ENCODE measurements at regions not wholly inside any gene's neighbourhood (a gene's known extent, or its start where the extent isn't known, plus 50 kb on each side); places are given as distances from the start of the nearest gene placed in this dataset.
"Not testable (repeated sequence)": the region's sequence is repeated elsewhere in the genome, so short reads cannot be mapped to it uniquely, and the experiment has no call there.

DNA sequence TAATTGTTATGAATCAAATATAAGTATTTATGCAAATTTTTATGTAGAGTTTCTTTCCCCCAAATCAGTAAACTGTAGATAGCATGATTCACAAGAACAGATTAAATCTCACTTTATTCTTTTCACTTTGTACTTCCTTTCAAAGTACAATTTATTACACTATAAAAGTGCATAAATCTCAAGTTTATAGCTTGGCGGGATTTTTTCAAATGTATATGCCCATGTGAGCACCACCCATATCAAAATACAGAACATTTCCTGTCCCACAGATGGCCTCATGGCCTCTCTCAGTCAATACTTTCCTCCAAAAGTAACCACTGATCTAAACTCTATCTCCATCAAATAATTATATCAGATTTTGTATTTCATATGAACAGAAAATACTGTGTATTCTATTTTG, 196.1 kb upstream of the THRB start:
- H3K4me1 ChIP-seq (ENCODE audit: control insufficient read depth, insufficient read depth, low read length) = peaks cover 9% of the 10 kb centered on the region
- DNase-seq (ENCODE audit: low read depth) = no peak
- no peaks in the 10 kb centered on the region for H3K9me3 ChIP-seq (ENCODE audit: control insufficient read depth, low read length)
- no peaks in the 10 kb centered on the region for H3K36me3 ChIP-seq (ENCODE audit: control insufficient read depth, insufficient read depth, low read length, severe bottlenecking)
- no peak overlapping the region for H3K4me3 ChIP-seq (ENCODE audit: low read length)
- H3K27me3 ChIP-seq (replicated peaks; ENCODE audit: control insufficient read depth, insufficient read depth, low read length) = no peaks in the 10 kb centered on the region
- H3K9ac ChIP-seq (ENCODE audit: low read length) = no peak overlapping the region

DNA sequence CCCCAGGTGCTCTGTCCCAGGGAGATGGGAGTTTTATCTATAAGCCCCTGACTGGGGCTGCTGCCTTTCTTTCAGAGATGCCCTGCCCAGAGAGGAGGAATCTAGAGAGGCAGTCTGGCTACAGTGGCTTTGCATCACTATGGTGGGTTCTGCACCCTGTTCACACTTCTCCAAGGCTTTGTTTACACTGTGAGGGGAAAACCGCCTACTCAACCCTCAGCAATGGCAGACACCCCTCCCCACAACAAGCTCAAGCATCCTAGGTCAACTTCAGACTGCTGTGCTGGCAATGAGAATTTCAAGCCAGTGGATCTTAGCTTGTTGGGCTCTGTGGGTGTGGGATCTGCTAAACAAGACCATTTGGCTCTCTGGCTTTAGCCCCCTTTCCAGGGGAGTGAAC, 204.4 kb upstream of the THRB start:
- not testable (repeated sequence) for H3K27me3 ChIP-seq (replicated peaks; ENCODE audit: control insufficient read depth, insufficient read depth, low read length); H3K4me3 ChIP-seq (ENCODE audit: low read length); H3K36me3 ChIP-seq (ENCODE audit: control insufficient read depth, insufficient read depth, low read length, severe bottlenecking); H3K4me1 ChIP-seq (ENCODE audit: control insufficient read depth, insufficient read depth, low read length); H3K9ac ChIP-seq (ENCODE audit: low read length); DNase-seq (ENCODE audit: low read depth); H3K9me3 ChIP-seq (ENCODE audit: control insufficient read depth, low read length)

DNA sequence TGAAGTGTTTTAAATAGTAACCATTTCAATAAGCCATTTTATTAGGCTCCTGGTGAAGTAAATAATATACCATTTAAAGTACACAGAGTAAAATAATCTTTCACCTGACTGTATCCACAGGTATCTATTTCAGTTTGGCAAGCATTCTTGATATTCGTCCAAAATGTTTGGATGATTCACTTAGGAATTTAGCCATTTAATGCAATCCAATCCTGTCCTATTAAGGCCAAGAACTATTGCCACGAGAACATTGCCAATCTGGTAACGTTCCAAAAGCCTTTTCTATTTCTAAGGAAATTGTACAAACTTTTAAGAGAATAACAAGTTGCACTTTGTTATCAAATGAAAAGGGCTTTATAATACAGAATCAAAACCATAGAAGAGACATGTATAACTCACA, 209.8 kb upstream of the THRB start:
- Histone ChIP-seq H3K4me3 (ENCODE audit: low read length) (no peak overlapping the region), H3K36me3 (ENCODE audit: control insufficient read depth, insufficient read depth, low read length, severe bottlenecking) (no peaks in the 10 kb centered on the region), H3K9me3 (ENCODE audit: control insufficient read depth, low read length) (no peaks in the 10 kb centered on the region), H3K27me3 (replicated peaks; ENCODE audit: control insufficient read depth, insufficient read depth, low read length) (peaks cover 2% of the 10 kb centered on the region), H3K9ac (ENCODE audit: low read length) (no peak overlapping the region), H3K4me1 (ENCODE audit: control insufficient read depth, insufficient read depth, low read length) (peaks cover 5% of the 10 kb centered on the region)
- DNase-seq (ENCODE audit: low read depth) = peak; percentile 59

DNA sequence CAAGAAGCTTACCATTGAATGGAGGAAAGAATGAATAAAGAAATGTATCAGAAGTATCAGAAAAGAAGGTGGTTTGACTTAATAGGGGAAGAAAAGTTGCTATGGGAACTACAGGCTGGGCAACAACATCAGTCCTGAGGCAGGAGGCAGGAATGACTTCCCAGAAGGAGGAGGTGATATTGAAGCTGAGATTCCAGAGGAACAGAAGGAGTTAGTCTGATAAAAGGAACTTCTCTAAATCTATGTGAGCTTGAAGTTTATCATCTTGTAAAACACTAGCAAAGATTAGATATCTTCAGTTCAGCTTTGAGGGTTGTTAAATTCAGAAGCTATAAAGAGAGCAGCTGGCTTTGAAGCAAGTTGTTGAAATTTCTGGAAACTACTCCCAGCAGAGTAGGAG, 213.3 kb upstream of the THRB start:
- H3K4me3 ChIP-seq (ENCODE audit: low read length) = no peak overlapping the region
- no peaks in the 10 kb centered on the region for H3K9me3 ChIP-seq (ENCODE audit: control insufficient read depth, low read length)
- H3K27me3 ChIP-seq (replicated peaks; ENCODE audit: control insufficient read depth, insufficient read depth, low read length) = peaks cover 2% of the 10 kb centered on the region
- DNase-seq (ENCODE audit: low read depth) = no peak
- no peak overlapping the region for H3K9ac ChIP-seq (ENCODE audit: low read length)
- peaks cover 5% of the 10 kb centered on the region for H3K4me1 ChIP-seq (ENCODE audit: control insufficient read depth, insufficient read depth, low read length)
- no peaks in the 10 kb centered on the region for H3K36me3 ChIP-seq (ENCODE audit: control insufficient read depth, insufficient read depth, low read length, severe bottlenecking)

DNA sequence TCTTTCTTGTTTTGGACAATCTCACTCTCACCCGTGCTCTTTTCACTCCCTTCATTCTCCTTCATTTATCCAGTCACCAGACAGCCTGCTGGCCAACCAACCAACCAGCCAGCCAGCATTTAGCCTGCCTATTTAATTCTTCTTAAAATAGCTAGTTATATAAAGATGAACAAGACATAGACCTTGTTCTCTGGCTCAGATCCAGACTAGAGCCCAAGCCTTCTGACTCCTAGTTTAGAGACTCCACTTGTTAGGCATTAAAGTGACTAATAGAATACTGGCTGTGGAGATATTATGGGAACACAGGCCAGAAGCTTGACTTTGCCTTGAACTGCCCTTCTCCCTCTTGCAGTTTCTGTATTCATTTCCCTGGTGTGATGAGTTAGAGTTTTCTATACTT, 215.3 kb upstream of the THRB start:
- no peak for DNase-seq (ENCODE audit: low read depth)
- H3K9me3 ChIP-seq (ENCODE audit: control insufficient read depth, low read length) = no peaks in the 10 kb centered on the region
- no peak overlapping the region for H3K4me3 ChIP-seq (ENCODE audit: low read length)
- no peak overlapping the region for H3K9ac ChIP-seq (ENCODE audit: low read length)
- H3K27me3 ChIP-seq (replicated peaks; ENCODE audit: control insufficient read depth, insufficient read depth, low read length) = peaks cover 2% of the 10 kb centered on the region
- no peaks in the 10 kb centered on the region for H3K4me1 ChIP-seq (ENCODE audit: control insufficient read depth, insufficient read depth, low read length)
- no peaks in the 10 kb centered on the region for H3K36me3 ChIP-seq (ENCODE audit: control insufficient read depth, insufficient read depth, low read length, severe bottlenecking)

DNA sequence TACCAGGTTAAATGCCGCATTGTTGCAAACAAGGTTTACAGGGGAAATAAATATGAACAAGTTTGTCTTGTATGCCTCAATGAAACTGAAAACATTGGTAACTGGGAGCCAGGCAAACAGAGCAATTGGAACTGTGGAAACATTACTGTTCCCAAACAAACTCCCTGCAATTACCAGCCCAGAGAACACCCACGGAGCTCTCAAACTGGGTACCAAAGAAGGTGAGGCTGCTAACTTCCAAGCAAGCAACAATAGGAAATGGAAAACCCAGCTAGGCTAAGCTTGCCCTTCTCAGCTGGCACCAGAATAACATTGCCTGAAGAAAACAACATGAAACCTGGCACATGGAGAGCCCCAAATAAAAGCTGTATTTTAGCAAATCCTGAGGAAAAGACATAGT, 218.9 kb upstream of the THRB start:
- Histone ChIP-seq H3K9me3 (ENCODE audit: control insufficient read depth, low read length) (no peaks in the 10 kb centered on the region), H3K36me3 (ENCODE audit: control insufficient read depth, insufficient read depth, low read length, severe bottlenecking) (no peaks in the 10 kb centered on the region), H3K4me1 (ENCODE audit: control insufficient read depth, insufficient read depth, low read length) (no peaks in the 10 kb centered on the region), H3K9ac (ENCODE audit: low read length) (no peak overlapping the region), H3K27me3 (replicated peaks; ENCODE audit: control insufficient read depth, insufficient read depth, low read length) (no peaks in the 10 kb centered on the region), H3K4me3 (ENCODE audit: low read length) (no peak overlapping the region)
- DNase-seq (ENCODE audit: low read depth) = peak; percentile 4

DNA sequence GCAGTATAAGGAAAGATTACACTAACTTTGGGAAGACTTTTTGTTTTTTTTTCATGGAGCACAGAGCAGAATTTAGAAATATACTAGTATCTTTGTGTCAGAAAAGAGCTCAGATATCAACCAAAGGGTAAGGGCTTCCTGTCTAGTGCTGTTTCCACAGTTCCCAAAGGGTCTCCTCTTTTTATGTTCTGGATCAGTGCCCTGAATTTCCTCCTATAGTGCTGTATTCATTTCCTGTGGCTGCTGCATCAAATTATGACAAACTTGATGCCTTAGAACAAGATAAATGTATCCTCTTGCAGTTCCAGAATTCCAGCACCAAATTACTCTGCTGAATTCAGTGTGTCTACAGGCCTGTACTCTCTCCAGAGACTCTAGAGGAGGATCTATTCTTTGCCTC, 219.8 kb upstream of the THRB start:
- H3K9me3 ChIP-seq (ENCODE audit: control insufficient read depth, low read length) = no peaks in the 10 kb centered on the region
- no peak overlapping the region for H3K9ac ChIP-seq (ENCODE audit: low read length)
- H3K36me3 ChIP-seq (ENCODE audit: control insufficient read depth, insufficient read depth, low read length, severe bottlenecking) = no peaks in the 10 kb centered on the region
- H3K27me3 ChIP-seq (replicated peaks; ENCODE audit: control insufficient read depth, insufficient read depth, low read length) = no peaks in the 10 kb centered on the region
- no peak for DNase-seq (ENCODE audit: low read depth)
- H3K4me1 ChIP-seq (ENCODE audit: control insufficient read depth, insufficient read depth, low read length) = no peaks in the 10 kb centered on the region
- H3K4me3 ChIP-seq (ENCODE audit: low read length) = no peak overlapping the region

DNA sequence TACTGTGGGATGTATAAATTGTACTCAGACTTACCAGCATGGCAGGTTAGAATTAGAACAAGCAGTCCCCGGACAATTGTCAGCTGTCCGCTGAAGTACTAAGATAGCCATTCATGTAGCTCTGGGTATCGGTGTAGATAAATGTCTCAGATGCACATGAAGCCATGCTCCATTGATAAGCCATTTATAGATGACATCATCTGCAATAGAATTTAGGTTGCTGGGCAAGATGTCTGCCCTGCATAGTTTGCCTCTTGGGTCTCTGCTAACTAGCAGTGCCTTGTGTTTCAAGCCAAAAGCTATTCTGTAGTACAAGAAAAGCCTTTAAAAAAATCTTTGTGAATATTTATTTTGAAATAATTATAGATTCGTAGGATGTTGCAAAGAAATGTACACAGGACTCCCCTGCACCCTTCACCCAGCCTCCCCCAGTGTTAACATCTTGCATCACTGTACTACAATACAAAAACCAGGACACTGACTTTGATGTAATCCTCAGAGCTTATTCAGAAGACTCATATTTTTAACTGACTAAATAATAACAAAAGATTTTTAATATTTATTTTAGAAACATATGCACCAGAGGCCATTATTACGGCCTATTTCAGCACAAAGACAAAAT, 220.6 kb upstream of the THRB start:
- Histone ChIP-seq H3K4me1 (ENCODE audit: control insufficient read depth, insufficient read depth, low read length) (no peaks in the 10 kb centered on the region), H3K9ac (ENCODE audit: low read length) (no peak overlapping the region), H3K9me3 (ENCODE audit: control insufficient read depth, low read length) (no peaks in the 10 kb centered on the region), H3K36me3 (ENCODE audit: control insufficient read depth, insufficient read depth, low read length, severe bottlenecking) (no peaks in the 10 kb centered on the region), H3K27me3 (replicated peaks; ENCODE audit: control insufficient read depth, insufficient read depth, low read length) (no peaks in the 10 kb centered on the region), H3K4me3 (ENCODE audit: low read length) (no peak overlapping the region)
- no peak for DNase-seq (ENCODE audit: low read depth)

DNA sequence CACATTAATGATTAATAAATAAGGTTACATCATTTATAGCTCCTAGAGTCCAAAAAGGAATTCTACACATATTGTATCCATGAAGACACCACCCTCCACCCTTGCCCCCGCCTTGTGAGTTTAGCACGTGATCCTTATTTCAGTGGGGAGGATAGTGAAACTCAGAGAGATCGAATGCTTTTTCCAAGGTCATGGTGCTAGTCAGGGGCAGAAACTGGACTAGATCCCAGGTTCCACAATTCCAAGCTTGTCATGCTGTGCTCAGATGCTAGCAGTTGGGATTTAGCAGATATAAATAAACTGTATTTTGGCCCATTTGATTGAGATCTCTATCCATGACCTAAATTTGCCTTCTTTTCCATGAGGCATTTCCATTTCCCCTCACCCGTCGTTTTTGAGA, 227.4 kb upstream of the THRB start:
- Histone ChIP-seq H3K9me3 (ENCODE audit: control insufficient read depth, low read length) (no peaks in the 10 kb centered on the region), H3K9ac (ENCODE audit: low read length) (no peak overlapping the region), H3K4me3 (ENCODE audit: low read length) (no peak overlapping the region), H3K36me3 (ENCODE audit: control insufficient read depth, insufficient read depth, low read length, severe bottlenecking) (no peaks in the 10 kb centered on the region), H3K4me1 (ENCODE audit: control insufficient read depth, insufficient read depth, low read length) (no peaks in the 10 kb centered on the region), H3K27me3 (replicated peaks; ENCODE audit: control insufficient read depth, insufficient read depth, low read length) (no peaks in the 10 kb centered on the region)
- no peak for DNase-seq (ENCODE audit: low read depth)

DNA sequence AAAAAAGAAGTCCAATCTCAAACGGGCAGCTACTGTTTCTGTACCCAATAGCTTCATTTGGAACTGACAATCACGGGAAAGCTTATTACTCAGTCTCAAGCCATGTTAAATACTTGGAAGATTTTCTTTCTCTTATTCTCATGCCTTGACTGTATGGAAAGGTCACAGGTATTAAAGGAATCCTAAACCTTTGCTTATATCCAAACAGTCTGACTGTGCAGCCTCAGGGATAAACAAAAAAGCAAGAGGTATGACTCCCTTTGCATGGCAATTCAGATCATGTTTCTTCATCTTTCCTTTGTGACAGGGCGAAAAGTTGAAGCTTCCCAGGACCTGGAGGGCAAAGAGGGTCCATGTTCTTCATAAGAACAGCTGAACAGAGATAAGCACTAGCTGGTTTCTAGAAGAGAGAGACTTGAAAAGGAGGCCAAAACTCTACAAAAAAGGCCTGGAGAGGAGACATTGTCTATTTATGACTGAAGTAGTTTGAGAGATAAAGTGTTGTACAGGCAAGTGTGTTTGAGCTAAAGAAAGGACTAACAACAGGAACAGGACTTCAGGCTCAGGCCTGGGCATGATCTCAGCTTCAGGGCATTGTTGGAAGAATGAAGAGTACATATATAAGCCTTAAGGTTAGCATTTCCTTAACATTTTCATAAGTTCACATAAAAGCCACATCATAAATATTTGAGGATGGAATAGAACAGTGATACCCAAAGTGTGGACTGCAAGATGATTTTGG, 231.0 kb upstream of the THRB start:
- no peaks in the 10 kb centered on the region for H3K27me3 ChIP-seq (replicated peaks; ENCODE audit: control insufficient read depth, insufficient read depth, low read length)
- no peak overlapping the region for H3K4me3 ChIP-seq (ENCODE audit: low read length)
- no peak for DNase-seq (ENCODE audit: low read depth)
- H3K36me3 ChIP-seq (ENCODE audit: control insufficient read depth, insufficient read depth, low read length, severe bottlenecking) = no peaks in the 10 kb centered on the region
- no peak overlapping the region for H3K9ac ChIP-seq (ENCODE audit: low read length)
- no peaks in the 10 kb centered on the region for H3K9me3 ChIP-seq (ENCODE audit: control insufficient read depth, low read length)
- H3K4me1 ChIP-seq (ENCODE audit: control insufficient read depth, insufficient read depth, low read length) = peaks cover 11% of the 10 kb centered on the region

DNA sequence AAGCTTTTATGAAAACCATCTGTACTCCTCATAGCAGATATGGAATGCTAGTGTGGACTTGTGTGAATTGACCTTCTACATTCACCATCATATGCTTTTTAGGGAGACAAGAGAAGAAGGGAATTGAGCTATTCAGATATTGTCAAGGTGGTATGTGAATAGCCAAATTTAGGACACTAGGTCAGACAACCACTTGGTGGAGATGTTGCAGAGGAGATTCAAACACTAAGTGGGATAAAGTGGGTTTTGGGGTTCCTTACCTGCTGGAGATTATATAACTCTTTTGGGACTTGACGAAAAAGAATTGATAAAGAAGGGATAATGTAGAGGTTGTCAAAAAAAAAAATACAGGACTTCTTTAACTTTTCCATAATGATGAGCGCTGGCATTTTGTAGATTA, 231.8 kb upstream of the THRB start:
- Histone ChIP-seq H3K9me3 (ENCODE audit: control insufficient read depth, low read length) (no peaks in the 10 kb centered on the region), H3K9ac (ENCODE audit: low read length) (no peak overlapping the region), H3K4me3 (ENCODE audit: low read length) (no peak overlapping the region), H3K36me3 (ENCODE audit: control insufficient read depth, insufficient read depth, low read length, severe bottlenecking) (no peaks in the 10 kb centered on the region), H3K4me1 (ENCODE audit: control insufficient read depth, insufficient read depth, low read length) (peaks cover 11% of the 10 kb centered on the region), H3K27me3 (replicated peaks; ENCODE audit: control insufficient read depth, insufficient read depth, low read length) (no peaks in the 10 kb centered on the region)
- no peak for DNase-seq (ENCODE audit: low read depth)

DNA sequence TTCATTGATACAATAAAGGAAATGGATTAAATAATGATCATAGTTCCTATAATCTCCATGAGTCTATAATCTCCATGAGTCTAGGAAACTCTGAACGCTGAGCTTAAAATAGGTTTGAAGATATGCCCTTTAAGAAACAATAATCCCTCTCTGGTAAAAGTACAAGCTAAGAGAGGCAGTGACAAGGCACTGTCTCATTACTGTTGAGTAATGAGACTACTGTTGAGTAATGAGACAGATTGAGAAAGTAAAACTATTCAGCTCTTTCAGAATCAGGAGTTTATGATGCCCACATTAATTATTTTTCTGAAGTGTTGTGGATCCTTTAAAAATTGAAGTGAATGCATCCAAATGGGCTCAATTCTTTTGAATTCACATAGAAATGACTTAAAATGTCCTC, 235.5 kb upstream of the THRB start:
- H3K4me1 ChIP-seq (ENCODE audit: control insufficient read depth, insufficient read depth, low read length) = peaks cover 11% of the 10 kb centered on the region
- no peaks in the 10 kb centered on the region for H3K27me3 ChIP-seq (replicated peaks; ENCODE audit: control insufficient read depth, insufficient read depth, low read length)
- H3K4me3 ChIP-seq (ENCODE audit: low read length) = no peak overlapping the region
- H3K9ac ChIP-seq (ENCODE audit: low read length) = no peak overlapping the region
- H3K36me3 ChIP-seq (ENCODE audit: control insufficient read depth, insufficient read depth, low read length, severe bottlenecking) = no peaks in the 10 kb centered on the region
- peaks cover 12% of the 10 kb centered on the region for H3K9me3 ChIP-seq (ENCODE audit: control insufficient read depth, low read length)
- no peak for DNase-seq (ENCODE audit: low read depth)
